ENCODE measurements at regions not wholly inside any gene's neighbourhood (a gene's known extent, or its start where the extent isn't known, plus 50 kb on each side); places are given as distances from the start of the nearest gene placed in this dataset.

DNA sequence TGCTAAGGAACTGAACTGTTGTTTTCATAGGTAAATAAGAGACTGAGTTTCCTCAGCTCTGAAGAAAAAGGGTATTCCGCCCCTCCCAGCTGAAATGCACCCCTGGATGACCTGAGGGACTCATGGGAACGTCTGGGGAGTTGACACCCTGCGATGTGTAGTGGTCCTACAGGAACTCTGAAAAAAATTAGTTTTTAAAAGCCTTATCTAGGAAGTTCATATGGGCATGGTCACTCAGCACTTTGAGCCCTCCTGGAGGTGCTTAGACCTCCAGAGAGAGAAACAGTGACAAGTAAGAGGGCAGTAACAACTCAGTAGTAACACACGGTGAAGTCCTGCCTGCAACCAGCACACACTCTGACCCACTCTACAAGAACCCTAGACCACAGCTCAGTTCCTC lies 91.2 kb upstream of the CNOT2 start:
- DNase-seq (ENCODE audit: low read depth in 2 of 2) = no peak

DNA sequence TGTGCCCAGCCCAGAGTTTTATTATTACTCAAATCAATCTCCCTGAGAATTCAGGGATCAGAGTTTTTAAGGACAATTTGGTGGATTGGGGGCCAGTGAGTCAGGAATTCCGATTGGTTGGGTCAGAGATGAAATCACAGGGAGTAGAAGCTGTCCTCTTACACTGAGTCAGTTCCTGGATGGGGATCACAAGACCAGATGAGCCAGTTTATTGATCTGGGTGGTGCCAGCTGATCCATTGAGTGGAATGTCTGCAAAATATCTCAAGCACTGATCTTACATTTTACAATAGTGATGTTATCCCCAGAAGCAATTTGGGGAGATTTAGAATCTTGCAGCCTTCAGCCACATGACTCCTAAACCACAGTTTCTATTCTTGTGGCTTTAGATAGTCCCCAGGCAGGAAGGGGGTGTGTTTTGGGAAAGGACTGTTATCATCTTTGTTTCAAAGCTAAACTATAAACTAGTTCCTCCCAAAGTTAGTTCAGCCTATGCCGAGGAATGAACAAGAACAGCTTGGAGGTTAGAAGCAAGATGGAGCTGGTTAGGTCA lies 89.1 kb upstream of the CNOT2 start:
- DNase-seq (ENCODE audit: low read depth in 2 of 2) = no peak

DNA sequence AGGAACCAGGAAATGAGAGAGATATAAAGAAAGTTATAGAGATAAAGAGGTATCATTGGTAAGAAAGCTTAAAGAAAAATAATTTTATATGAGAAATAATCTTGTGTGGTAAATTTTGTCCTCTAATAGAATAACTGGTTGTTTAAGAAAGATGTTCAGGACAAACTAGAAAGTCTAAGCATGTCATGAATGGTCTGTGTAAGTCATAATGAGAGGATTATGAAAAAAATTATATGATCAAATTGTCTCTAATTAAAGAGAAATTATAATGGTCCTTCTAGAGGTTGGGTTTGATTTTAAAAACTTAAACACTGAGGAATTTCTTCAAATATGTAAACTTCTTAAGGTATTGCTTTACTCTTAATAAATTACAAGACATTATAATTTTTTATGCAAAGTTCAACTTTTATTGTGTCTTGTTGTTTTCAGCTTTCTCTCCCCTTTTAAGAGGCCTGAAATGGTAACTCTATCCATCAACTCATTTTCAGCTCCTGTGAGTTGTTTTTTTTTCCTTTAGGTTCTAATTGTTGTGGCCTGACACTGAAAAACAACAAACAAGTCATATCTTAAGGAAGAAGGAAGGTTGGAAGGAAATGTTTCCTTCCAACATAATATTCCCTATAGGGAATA lies 88.2 kb upstream of the CNOT2 start:
- DNase-seq (ENCODE audit: low read depth in 2 of 2) = no peak

DNA sequence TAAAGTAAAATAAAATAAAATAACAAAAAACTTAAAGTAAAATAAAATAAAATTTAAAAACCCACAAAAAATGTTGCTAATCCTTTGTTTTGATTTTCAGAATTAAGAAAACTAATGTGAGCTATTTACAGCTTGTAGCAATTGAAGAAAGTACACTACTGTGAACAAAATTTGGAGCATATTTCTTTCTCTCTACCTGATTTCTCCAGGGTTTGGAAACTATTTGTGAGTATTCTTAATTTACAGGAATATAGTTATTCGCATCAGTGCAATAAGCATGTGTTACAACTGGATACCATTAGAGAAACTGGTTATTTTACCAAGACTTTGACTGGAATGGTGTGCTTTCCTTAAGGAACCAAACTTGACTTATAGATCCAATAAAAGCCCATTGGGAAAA lies 86.1 kb upstream of the CNOT2 start:
- no peak for DNase-seq (ENCODE audit: low read depth in 2 of 2)

GRCh38 chr12:70165450-70165849 lies 77.8 kb upstream of the CNOT2 start:
- no peak for DNase-seq (ENCODE audit: low read depth in 2 of 2)

DNA sequence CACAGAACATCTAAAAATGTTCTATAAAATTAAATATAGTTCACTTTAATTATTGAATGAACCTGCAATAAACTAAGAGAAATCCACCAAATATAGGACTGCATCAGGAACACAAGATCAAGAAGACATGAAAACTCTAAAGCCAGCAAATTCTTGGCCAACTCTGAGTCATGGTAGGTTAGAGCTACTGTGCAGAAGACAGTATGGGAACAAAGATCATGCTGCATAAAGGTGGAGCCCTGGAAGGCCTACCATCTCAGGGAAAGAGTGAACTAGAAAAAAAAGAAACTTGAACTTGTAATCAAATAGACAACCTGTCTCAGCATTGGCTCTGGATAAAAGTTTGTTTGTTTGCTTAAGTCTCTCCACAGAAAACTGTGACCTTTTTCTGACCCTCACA lies 66.9 kb upstream of the CNOT2 start:
- DNase-seq (ENCODE audit: low read depth in 2 of 2) = no peak

DNA sequence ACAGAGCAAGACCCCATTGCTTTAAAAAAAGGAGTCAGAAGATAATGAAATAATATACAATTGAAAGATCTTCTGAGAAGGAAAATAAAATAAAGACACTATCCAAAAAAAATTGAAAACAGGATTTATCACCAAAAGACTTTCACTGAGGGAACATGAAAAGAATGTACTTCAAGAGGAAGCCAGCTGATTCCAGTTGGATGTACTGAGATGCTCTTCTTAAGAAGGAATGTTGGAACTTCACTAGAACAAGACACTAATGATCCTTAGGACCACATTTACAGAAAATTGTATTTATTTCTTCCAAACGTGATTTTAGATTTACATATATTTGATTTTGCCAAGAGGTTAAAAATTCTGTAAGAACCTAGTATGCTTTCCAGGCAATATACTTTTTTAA lies 65.6 kb upstream of the CNOT2 start:
- DNase-seq (ENCODE audit: low read depth in 2 of 2) = no peak

DNA sequence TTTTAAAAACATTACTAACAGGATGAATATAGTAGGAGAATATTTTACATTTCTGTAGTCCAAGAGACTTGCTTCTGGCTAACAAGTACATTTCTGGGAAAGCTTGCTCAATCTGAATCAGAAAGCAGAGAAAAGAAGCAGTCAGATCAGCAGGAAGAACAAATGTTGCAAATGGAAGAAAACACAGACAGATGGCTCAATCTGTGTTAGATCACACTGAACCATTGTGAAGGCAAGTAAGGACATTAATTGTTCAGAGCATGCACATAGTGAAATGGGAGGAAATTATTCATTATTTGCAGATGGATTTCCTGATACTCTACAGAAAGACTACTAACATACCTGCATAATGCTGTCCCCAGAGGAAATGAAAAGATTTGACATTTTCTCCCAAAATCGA lies 65.2 kb upstream of the CNOT2 start:
- no peak for DNase-seq (ENCODE audit: low read depth in 2 of 2)

GRCh38 chr12:70180130-70180529 lies 63.1 kb upstream of the CNOT2 start:
- DNase-seq (ENCODE audit: low read depth in 2 of 2) = no peak

DNA sequence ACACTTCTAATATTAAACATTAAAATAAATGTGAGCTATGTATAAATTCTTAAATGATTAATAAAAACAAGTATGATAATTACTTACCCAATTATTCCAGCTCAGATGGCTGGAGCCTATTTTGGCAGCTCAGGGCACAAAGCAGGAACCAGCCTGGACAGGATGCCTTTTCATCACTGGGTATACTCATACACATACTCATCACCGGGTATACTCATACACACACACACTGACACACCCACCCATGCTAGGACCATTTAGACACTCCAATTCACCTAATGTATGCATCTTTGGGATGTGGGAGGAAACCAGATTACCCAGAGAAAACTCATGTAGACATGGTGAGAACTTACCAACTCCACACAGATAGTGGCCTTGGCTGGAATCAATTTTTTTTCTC lies 57.9 kb upstream of the CNOT2 start:
- no peak for DNase-seq (ENCODE audit: low read depth in 2 of 2)

DNA sequence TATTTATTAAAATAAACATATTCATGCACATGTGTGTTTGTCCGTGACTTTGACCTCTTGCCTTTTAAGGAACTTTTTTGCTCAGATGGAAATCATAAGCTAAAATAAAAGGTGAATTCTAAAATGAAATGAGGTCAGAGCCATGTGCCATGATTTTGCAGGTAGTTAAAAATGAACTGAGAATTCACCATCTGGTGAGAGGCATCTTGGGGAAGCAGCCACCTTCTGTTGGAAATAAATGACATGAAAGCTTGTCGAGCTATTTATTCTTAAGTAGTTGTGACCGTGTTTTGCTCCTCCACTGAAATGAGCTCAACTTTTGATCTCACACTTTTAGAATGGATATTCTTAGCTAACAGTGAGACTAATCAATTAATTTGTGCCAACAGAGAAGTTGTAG lies 56.8 kb upstream of the CNOT2 start:
- no peak for DNase-seq (ENCODE audit: low read depth in 2 of 2)

GRCh38 chr12:70190262-70191010 lies 52.8 kb upstream of the CNOT2 start:
- DNase-seq (ENCODE audit: low read depth in 2 of 2) = no peak

All from stimulated activated CD8-positive, alpha-beta memory T cell treated with anti-CD3 and anti-CD28 coated beads, Interleukin-15, amount 100 ng/mL, for 4 hours (primary cell).